HCT116 (cell line): ENCODE measurements at regions not wholly inside any gene's neighbourhood (a gene's known extent, or its start where the extent isn't known, plus 50 kb on each side); places are given as distances from the start of the nearest gene placed in this dataset.

Experiments used
- ATAC-seq: fragments of 200-7000 bp; cut with Tn5 transposase; 2 replicates; pipeline ENCODE4 v1.9.1; 2020; ENCODE audit warnings: mild to moderate bottlenecking, moderate library complexity
- BruUV-seq: library from RNA; stranded (reverse); fragments of 400-500 nt; replicated peaks from 2 replicates; lab custom pipeline; 2021; lab: Mats Ljungman, UMichigan
- CTCF ChIA-PET: fragments of 300-600 bp; sonication (Branson Sonifier 250); formaldehyde crosslinking; loops from one replicate; lab custom pipeline; 2021; ENCODE audit warnings: antibody characterized with exemption; lab: Charles Lee
- POLR2A ChIA-PET: fragments of 300-600, 350-600 bp; sonication (Branson Sonifier 250); formaldehyde crosslinking; loops from one replicate; lab custom pipeline; 2021; ENCODE audit warnings: antibody characterized with exemption; lab: Charles Lee
- RAD21 ChIA-PET, 2 experiments: fragments of 300-600 bp; sonication (Branson Sonifier 250); formaldehyde crosslinking; loops; one replicate each; lab custom pipeline; 2023; ENCODE audit warnings: low total read pairs in 2 of 2; ENCODE audit not compliant: uncharacterized antibody in 2 of 2, unreplicated experiment in 2 of 2, low non-redundant PET in 1 of 2; lab: Charles Lee
- DNase-seq: peaks from one replicate; pipeline ENCODE4 v3.0.0-alpha.2; 2010; ENCODE audit warnings: low read depth, low spot score
- H2AFZ ChIP-seq: fragments of 200-600 bp; shearing (Covaris generic), sonication (generic); 2 replicates; pipeline ENCODE4 v1.6.1; 2017; ENCODE audit warnings: low read depth, mixed run types, mixed read lengths, antibody characterized with exemption, low read length; ENCODE audit not compliant: poor library complexity, severe bottlenecking
- H3K27ac ChIP-seq: 2 replicates; pipeline ENCODE4 v1.5.1; 2012; ENCODE audit warnings: low read depth, low read length
- H3K27me3 ChIP-seq: fragments of 200-600 bp; sonication (generic); 2 replicates; pipeline ENCODE4 v1.6.1; 2016; ENCODE audit warnings: mixed run types, low read length, mixed read lengths; ENCODE audit not compliant: insufficient read depth
- H3K36me3 ChIP-seq, 2 experiments: fragments of 200-500 bp in 1 of 2; fragments of 200-600 bp in 1 of 2; sonication (Bioruptor generic) in 1 of 2; sonication (generic) in 1 of 2; 2 replicates each; pipeline versions ENCODE4 v1.5.1 to v1.6.1; 2014 to 2016; ENCODE audit warnings: low read length in 2 of 2, inconsistent platforms in 1 of 2, mixed read lengths in 1 of 2, mixed run types in 1 of 2; ENCODE audit not compliant: insufficient read depth in 2 of 2, control insufficient read depth in 1 of 2
- H3K4me1 ChIP-seq, 2 experiments: fragments of 200-600 bp in 1 of 2; sonication (generic) in 1 of 2; 2 replicates each; pipeline versions ENCODE4 v1.5.1 to v1.6.1; 2012 to 2017; ENCODE audit warnings: low read length in 2 of 2, inconsistent platforms in 1 of 2, mild to moderate bottlenecking in 1 of 2, mixed read lengths in 1 of 2, mixed run types in 1 of 2, moderate library complexity in 1 of 2; ENCODE audit not compliant: insufficient read depth in 2 of 2, control insufficient read depth in 1 of 2
- H3K4me2 ChIP-seq: fragments of 200-600 bp; sonication (generic); 2 replicates; pipeline ENCODE4 v1.6.1; 2017; ENCODE audit warnings: mixed run types, low read length, mixed read lengths
- H3K4me3 ChIP-seq, 2 experiments: fragments of 200-600 bp in 1 of 2; sonication (generic) in 1 of 2; replicated peaks in 1 of 2; 2 replicates each; pipeline ENCODE4 v1.5.1; 2011 to 2016; ENCODE audit warnings: low read length in 2 of 2, control low read depth in 1 of 2, low read depth in 1 of 2, mild to moderate bottlenecking in 1 of 2, mixed read lengths in 1 of 2, mixed run types in 1 of 2
- H3K79me2 ChIP-seq: fragments of 200-600 bp; sonication (generic); 2 replicates; pipeline ENCODE4 v1.6.1; 2017; ENCODE audit warnings: mild to moderate bottlenecking, mixed run types, low read length, moderate library complexity, mixed read lengths; ENCODE audit not compliant: insufficient read depth
- H3K9ac ChIP-seq: fragments of 200-600 bp; sonication (generic); 2 replicates; pipeline ENCODE4 v1.6.1; 2016; ENCODE audit warnings: low read length, mixed read lengths
- H3K9me2 ChIP-seq: fragments of 200-600 bp; sonication (generic), shearing (Covaris generic); 2 replicates; pipeline ENCODE4 v1.6.1; 2017; ENCODE audit warnings: mixed run types, mild to moderate bottlenecking, moderate library complexity; ENCODE audit not compliant: insufficient read depth
- H3K9me3 ChIP-seq, 2 experiments: fragments of 200-500 bp in 1 of 2; fragments of 200-600 bp in 1 of 2; sonication (Bioruptor generic) in 1 of 2; sonication (generic) in 1 of 2; 2 replicates each; pipeline ENCODE4 v1.6.1; 2014 to 2017; ENCODE audit warnings: low read length in 2 of 2, mixed read lengths in 2 of 2, inconsistent platforms in 1 of 2, low read depth in 1 of 2, mild to moderate bottlenecking in 1 of 2, mixed run types in 1 of 2, moderate library complexity in 1 of 2; ENCODE audit not compliant: control insufficient read depth in 1 of 2, insufficient read depth in 1 of 2
- H4K20me1 ChIP-seq: fragments of 200-600 bp; sonication (generic), shearing (Covaris generic); 2 replicates; pipeline ENCODE4 v1.6.1; 2017; ENCODE audit warnings: mixed run types, mild to moderate bottlenecking, moderate library complexity; ENCODE audit not compliant: insufficient read depth
- CBX3 ChIP-seq: IDR thresholded peaks from 2 replicates; pipeline ENCODE4 v1.6.1; 2012; ENCODE audit warnings: low read depth
- CEBPB ChIP-seq: IDR thresholded peaks from 2 replicates; pipeline ENCODE4 v1.6.1; 2012; ENCODE audit warnings: low read depth
- EGR1 ChIP-seq: IDR thresholded peaks from 2 replicates; pipeline ENCODE4 v1.6.1; 2012; ENCODE audit warnings: low read depth
- ELF1 ChIP-seq: IDR thresholded peaks from 2 replicates; pipeline ENCODE4 v1.6.1; 2012; ENCODE audit warnings: low read depth, borderline replicate concordance
- EZH2 ChIP-seq: fragments of 200-600 bp; sonication (generic); IDR thresholded peaks from 2 replicates; pipeline ENCODE4 v1.6.1; 2017; ENCODE audit warnings: antibody characterized with exemption, mixed run types
- EZH2phosphoT487 ChIP-seq: fragments of 200-600 bp; IDR thresholded peaks from 2 replicates; pipeline ENCODE4 v1.6.1; 2018; ENCODE audit warnings: antibody characterized with exemption, borderline replicate concordance
- FOSL1 ChIP-seq: IDR thresholded peaks from 2 replicates; pipeline ENCODE4 v1.6.1; 2012; ENCODE audit warnings: low read depth
- POLR2A ChIP-seq: IDR thresholded peaks from 2 replicates; pipeline ENCODE4 v1.7.0; 2011; ENCODE audit warnings: borderline replicate concordance; ENCODE audit not compliant: insufficient read depth, insufficient read length; ENCODE audit errors: extremely low read depth
- POLR2AphosphoS5 ChIP-seq: IDR thresholded peaks from 2 replicates; pipeline ENCODE4 v1.6.1; 2011; ENCODE audit warnings: mild to moderate bottlenecking, low read depth, low read length, moderate library complexity
- SIN3A ChIP-seq: IDR thresholded peaks from 2 replicates; pipeline ENCODE4 v1.6.1; 2012; ENCODE audit warnings: low read depth
- SP1 ChIP-seq: IDR thresholded peaks from 2 replicates; pipeline ENCODE4 v1.6.1; 2012; ENCODE audit warnings: low read depth
- SRF ChIP-seq: IDR thresholded peaks from 2 replicates; pipeline ENCODE4 v1.6.1; 2012; ENCODE audit warnings: low read depth
- TCF7L2 ChIP-seq: IDR thresholded peaks from 2 replicates; pipeline ENCODE4 v1.7.0; 2011; ENCODE audit warnings: borderline replicate concordance, inconsistent platforms; ENCODE audit not compliant: insufficient read depth, insufficient read length; ENCODE audit errors: extremely low read depth
- YY1 ChIP-seq: IDR thresholded peaks from 2 replicates; pipeline ENCODE4 v1.6.1; 2011; ENCODE audit warnings: low read length, low read depth, moderate library complexity, mild to moderate bottlenecking; ENCODE audit not compliant: insufficient replicate concordance; ENCODE audit errors: extremely low read depth
- ZFX ChIP-seq: fragments of 450-650 bp; IDR thresholded peaks from 2 replicates; pipeline ENCODE4 v1.6.1; 2017
- ZNF274 ChIP-seq: fragments of 200-500 bp; sonication (Bioruptor generic); IDR thresholded peaks from 2 replicates; pipeline ENCODE4 v1.6.1; 2014; ENCODE audit warnings: mild to moderate bottlenecking, low read depth, low read length, inconsistent platforms
- intact Hi-C: fragments of 100-400 bp; cut with micrococcal nuclease; formaldehyde crosslinking; loops from 2 replicates; pipeline ENCODE4 v1.10.0; 2022
- TF ChIP-seq, protein P1 (sequence below): IDR thresholded peaks from 2 replicates; pipeline ENCODE4 v1.6.1; 2012
- TF ChIP-seq, protein P2 (sequence below): IDR thresholded peaks from 2 replicates; pipeline ENCODE4 v1.6.1; 2012

DNA sequence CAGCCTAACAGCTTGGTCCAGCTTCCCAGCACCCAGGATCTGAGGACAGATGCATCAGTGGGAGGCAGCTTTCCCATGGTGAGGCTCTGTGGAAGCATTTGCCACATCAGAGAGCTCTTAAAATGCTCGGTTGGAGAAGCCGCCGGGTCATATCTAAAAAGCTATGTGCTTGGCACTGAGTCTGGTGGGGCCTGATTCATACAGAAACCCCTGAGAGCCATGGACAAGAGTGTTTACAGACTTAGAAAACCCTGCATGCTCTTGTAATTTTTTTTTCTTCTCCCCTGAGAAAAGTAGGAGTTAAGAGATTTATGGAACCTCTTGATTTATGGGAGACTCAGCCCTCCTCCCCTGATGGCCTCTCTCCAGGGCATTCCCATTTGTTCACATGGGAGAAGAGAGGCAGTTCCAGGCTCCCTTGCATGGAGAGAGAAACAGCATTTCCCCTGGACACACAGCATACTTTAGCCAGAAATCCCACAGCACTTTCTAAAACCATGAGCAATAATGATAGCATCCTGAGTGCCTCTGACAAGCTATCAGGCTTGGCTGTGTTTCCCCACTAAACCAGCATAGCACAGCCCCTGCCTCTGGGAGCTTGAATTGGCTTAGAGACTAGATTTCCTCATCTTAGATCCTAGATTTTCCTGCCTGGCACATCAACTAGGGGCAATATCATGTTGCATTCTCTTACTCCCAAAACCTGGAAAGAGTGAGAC lies 322.1 kb upstream of the AUTS2 start (continued):
- TF ChIP-seq, protein P1, sequence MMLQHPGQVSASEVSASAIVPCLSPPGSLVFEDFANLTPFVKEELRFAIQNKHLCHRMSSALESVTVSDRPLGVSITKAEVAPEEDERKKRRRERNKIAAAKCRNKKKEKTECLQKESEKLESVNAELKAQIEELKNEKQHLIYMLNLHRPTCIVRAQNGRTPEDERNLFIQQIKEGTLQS, result no peak
- TF ChIP-seq FOSL1 (no peak), ZNF274 (no peak), YY1 (no peak), ELF1 (no peak), SRF (no peak), POLR2AphosphoS5 (no peak), SP1 (no peak)
- TF ChIP-seq, protein P2, sequence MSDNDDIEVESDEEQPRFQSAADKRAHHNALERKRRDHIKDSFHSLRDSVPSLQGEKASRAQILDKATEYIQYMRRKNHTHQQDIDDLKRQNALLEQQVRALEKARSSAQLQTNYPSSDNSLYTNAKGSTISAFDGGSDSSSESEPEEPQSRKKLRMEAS, result no peak

DNA sequence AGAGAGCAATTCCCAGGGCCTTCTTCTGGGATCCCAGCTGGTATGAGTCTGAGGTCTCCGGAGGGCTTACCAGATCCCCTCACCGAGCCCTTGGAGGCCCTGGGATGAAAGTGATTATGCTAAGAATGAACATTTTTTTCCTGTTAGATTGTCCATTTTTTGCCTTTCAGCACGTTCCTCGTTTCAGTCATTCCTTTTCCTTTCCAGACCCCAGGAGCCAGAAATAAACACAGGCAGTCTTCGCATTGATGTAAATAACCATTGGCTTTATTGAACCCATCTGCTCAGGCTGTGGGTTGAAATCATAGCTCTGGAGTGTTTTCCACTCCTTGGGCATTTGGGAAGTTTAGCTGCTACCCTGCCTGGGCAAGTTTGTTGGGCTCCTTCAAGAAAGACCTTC lies 320.9 kb upstream of the AUTS2 start:
- Histone ChIP-seq H3K4me1 (no peaks in the 10 kb centered on the region), H3K9ac (no peak overlapping the region), H3K36me3 (no peaks in the 10 kb centered on the region), H3K27ac (no peak overlapping the region), H3K79me2 (no peaks in the 10 kb centered on the region), H3K27me3 (no peaks in the 10 kb centered on the region)
- CTCF ChIA-PET, result no interaction called here
- no TSS peak for BruUV-seq
- ATAC-seq, result no peak
- TF ChIP-seq, protein P1, result no peak
- no peak for TF ChIP-seq EGR1
- TF ChIP-seq SP1, result no peak
- TF ChIP-seq CBX3, result no peak
- TF ChIP-seq SIN3A, result no peak
- TF ChIP-seq ZFX, result no peak
- no peak for TF ChIP-seq YY1
- no peak for TF ChIP-seq TCF7L2
- no peak for TF ChIP-seq EZH2
- TF ChIP-seq ZNF274, result no peak
- TF ChIP-seq EZH2phosphoT487, result no peak
- TF ChIP-seq CEBPB, result no peak
- no peak for TF ChIP-seq POLR2A
- no peak for TF ChIP-seq ELF1
- TF ChIP-seq FOSL1, result no peak
- TF ChIP-seq, all 23 proteins: peak for 0
- H3K4me3 ChIP-seq, result no peak overlapping the region
- H2AFZ ChIP-seq, result no peak overlapping the region
- ChIA-PET RAD21 (no interaction called here), POLR2A (no interaction called here)
- no peaks in the 10 kb centered on the region for H4K20me1 ChIP-seq
- peaks cover 0 to 19% of the 10 kb centered on the region in 2 experiments; a peak in 2 of 4 replicates for H3K9me3 ChIP-seq
- H3K4me2 ChIP-seq, result no peak overlapping the region
- intact Hi-C loops, result no loop called here
- DNase-seq, result no peak
- no peaks in the 10 kb centered on the region for H3K9me2 ChIP-seq
